Stimulated activated CD4-positive, alpha-beta T cell treated with anti-CD3 and anti-CD28 coated beads, Interleukin-2, amount 100 ng/mL, for 24 hours (primary cell): ENCODE measurements at regions not wholly inside any gene's neighbourhood (a gene's known extent, or its start where the extent isn't known, plus 50 kb on each side); places are given as distances from the start of the nearest gene placed in this dataset.

Experiments
- DNase-seq, 2 donors: peaks; one replicate each; pipeline ENCODE4 v3.0.0-alpha.2; 2020

DNA sequence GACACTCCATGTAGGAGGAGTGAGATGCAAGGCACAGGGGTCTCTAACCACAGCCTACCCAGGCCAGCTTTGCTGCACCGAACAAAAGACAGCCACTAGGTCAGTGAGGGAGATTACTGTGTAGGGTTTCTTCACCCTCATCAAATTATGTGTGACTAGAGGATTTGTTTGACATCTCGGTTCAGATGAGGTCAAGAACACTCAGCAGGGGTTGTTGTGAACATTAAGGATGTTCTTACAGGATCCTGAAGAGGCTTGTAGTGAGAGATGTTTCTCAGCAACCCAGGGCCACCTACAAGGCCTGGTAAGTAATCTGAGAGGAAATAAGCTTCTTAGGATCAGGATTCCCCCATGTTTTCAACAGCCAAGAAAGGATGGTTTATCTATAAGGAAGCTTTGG is 202.1 kb downstream of the NXPE2 start:
- no peak for DNase-seq

DNA sequence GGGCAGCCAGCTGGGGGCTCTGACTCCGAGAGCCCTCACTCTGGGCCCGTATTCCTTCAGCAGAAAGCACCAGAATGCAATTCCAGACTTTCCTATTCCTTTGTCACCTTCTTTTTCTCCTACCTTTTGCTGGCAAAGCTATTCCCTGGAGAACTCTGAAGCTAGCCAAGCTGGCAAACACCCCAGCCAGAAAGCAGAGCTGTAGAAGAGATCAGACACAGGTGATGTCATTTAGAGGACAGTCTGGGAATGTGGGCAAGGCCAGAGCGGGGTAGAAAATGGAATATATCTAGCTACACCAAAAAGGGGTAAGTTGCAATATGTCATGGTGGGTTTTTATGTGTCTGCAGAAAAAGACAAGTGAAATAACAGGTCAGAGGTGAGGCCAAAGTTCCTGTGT is 205.1 kb downstream of the NXPE2 start:
- no peak for DNase-seq

DNA sequence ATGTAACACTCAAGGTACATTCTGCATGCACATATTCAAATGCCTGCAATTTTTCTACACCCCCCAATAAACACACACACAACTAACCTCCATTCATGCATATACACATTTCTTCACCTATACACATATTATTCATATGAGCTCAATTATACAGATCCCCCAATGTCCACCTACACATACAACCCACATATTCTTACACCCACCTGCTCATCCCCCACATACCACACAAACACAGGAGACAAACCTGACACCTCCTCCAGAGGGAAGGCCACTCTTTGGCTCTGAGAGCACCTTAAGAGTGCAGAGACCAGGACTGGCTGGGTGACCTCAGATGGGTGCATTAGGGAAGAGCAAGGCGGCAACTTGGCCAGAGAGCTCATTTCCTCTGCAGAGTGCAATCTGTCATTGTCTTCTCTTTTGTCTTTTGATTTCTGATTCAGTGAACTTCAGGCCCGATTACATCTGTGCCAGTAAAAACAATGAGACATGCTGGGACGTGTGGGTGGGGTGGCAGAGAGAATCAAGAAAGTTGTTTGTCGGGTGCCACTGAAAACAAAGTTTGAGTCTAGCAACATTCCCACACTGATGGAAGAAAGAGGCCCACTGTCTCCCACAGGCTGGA is 208.4 kb downstream of the NXPE2 start:
- no peak for DNase-seq

DNA sequence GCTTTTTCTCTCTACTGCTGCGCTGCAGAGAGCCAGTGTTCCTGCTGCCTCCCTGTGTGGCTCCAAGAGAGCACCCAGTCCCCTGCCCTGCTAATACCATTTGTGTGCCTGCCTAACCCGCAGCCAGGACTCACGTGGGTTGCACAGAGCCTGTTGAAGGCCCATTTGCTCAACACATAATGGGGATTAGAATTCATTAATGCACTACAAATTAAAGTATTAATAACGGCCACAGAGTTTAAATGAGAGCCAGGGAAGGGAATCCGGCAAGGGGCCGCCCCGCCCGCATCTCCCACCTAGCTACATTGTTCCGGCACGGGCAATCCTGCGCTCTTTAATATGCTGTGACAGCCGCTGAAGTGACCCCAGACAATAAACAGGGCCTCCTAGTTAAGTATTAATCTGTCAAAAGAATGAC is 211.3 kb downstream of the NXPE2 start:
- DNase-seq, result no peak

DNA sequence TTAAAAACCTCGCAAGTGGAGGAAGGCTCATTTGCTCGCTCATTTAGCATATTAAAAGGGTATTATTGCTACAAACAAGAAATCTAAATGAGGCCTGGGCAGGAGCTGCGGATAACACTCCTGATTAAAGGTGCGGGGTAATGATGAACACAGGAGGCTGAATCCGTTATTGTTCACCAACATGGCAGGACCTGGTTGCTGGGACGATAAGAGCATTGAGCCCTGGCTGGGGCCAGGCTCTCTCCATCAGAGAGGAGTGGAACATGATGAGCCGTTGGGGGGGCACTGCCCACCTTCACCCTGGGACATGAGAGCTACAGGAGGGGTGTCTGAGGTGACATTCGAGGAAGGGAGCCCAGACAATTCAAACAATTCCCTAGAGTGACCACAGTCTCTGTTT is 211.7 kb downstream of the NXPE2 start:
- no peak for DNase-seq

DNA sequence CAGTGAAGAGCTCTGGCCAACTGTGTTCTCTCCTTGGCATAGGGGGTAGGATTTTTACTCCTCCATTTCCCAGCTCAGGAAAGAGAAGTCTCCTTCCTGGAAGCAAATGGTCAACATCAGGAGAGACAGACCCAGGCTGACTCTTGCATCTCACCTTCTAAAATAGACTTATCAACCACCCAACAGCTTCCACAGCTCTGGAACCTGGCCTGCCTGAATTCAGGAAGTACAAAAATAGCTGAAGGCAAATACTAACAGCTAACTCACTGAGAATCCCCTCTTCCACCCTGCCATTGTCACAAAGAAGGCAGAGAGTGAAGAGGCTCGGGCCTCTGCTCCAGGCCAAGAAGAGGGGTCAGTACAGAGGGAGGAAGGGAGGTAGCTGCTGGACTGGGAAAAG is 213.6 kb downstream of the NXPE2 start:
- DNase-seq, result no peak

DNA sequence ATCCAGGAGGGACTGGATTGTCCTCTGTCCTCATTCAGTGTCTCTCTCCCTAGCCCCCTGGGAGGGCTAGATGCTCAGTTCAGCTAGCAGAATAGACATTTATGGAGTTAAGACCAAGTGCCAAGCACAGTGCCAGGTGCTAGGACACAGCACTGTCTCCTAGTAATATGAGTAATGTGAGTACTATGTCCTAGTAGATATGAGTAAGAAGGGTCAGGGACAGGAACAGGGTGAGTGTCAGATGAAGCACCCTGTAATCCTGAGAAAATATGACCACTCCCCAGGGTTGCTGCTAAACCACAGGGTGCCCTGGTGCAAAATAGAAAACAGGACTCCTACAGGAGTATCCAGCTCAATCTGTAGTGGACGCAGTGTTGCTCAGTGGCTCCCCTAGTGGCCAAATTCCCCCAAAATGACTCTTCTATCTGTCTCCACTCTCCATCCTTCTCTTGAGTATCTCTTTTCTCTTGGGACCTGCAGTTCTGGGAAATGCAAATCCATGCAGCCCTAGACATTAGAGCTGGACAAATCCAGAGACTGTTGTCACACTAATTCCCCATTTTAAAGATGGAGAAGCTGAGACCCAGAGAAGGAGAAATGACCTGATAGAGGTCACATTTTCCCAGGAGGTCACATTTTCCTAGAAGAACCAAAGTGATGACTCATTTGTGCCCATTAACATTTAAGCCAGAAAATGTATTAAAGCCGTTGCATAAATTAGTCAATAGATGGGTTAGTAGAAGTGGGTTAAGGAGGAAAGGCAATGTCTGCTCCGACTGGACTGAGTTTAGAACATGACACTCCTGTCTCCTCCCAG is 214.3 kb downstream of the NXPE2 start:
- peak in 1 of 2 donors; percentile 23 for DNase-seq

DNA sequence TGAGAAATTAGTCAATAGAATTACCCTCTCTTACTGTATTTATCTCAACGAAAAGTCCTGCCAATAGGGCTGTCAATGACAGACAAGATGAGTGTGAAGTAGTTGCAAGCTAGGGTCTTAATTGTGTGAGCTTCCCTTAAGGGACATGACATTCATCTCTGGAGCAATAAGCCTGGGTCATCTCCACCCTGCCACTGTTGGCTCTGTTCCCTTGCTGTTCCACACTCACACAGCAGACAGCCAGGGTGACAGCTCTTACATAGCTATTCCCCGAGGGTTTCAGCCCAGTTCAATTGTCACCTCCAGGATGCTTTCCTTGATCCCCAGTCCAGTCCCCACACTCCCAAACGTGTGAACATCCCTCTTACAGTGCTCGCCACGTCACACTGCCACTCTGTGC is 215.0 kb downstream of the NXPE2 start:
- DNase-seq, result no peak

DNA sequence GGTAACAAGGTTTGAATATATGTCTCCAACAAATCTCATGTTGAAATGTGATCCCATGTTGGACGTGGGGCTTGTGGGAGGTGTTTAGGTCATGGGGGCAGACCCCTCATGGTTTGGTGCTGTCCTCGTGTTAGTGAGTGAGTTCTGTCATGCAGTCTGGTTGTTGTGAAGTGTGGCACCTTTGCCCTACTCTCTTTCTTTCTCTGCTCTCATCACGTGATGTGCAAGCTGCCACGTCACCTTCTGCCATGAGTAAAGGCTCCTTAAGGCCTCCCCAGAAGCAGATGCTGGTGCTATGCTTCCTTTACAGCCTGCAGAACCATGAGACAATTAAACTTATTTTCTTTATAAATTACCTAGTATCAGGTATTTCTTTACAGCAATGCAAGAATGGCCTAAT is 218.3 kb downstream of the NXPE2 start:
- DNase-seq, result no peak

DNA sequence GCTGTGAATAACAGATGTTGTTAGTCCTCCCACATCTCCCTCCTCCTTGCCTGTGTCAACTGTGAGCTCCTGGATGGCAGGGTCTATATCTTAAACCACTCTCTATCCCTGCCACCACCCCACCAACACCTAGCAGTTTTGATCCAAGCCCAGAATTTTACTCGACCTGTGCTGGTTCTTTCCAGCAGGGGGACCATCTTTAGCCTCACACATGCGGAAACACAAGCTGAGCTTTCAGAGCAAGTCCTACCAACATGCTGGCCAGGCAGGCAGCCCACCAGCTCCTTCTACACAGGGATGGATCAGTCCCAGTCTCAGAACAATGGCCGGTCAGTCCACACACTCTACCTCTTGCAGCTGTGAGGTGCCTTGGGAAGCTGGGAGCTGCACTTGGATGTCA is 231.5 kb downstream of the NXPE2 start:
- no peak for DNase-seq

DNA sequence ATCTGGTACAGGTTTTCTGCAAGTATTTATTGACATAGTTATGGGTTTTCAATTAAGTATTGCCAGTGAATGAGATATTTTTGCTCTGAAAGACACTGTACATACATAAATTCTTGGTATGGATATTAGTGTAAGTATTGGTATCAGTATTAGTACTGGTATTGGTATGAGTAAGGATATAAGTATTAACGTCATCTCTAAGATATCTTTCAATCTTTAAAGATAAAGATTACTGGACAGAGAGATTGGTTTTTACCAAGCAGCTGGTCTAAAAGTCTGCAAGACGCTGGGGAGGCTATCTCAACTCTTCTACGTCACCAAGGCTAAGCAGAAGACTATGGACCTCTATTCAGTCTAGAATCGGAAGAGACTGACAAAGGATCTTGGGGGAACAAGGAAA is 234.5 kb downstream of the NXPE2 start:
- no peak for DNase-seq

DNA sequence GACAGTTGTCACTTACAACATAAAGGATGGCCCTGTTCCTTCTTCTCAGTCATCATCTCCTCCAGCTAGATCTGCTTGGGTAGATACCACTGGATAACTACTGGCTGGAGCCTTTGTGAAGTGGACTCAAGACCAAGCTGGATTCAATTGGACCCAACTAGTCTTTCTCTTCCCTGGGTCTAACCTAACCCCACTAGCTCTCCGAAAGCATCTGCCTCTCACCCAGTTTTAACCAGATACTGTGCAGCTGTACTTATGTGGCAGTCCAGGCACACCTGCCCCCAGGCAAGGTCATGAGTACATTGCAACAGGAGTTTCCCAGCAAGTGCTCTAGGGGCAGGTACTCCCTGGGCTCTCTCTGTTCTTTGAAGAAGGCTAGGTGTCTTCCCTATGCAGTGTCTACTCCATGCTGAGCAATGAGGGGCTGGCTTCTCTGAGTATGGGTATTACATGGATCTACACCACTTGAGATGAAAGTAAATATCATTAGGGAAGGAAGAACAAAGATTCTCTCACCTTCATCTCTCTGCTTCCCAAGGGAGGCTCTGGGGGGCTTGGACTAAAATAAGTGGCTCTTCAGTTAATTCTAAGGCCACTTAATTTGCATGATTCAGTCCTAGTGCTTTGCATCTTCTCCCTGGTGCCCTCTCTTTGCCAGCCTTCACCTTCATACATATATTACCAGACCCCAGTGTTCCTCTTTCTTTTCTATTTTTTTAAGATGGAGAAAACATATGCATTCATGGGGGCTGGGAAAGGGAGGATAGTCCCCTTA is 236.1 kb downstream of the NXPE2 start:
- no peak for DNase-seq

DNA sequence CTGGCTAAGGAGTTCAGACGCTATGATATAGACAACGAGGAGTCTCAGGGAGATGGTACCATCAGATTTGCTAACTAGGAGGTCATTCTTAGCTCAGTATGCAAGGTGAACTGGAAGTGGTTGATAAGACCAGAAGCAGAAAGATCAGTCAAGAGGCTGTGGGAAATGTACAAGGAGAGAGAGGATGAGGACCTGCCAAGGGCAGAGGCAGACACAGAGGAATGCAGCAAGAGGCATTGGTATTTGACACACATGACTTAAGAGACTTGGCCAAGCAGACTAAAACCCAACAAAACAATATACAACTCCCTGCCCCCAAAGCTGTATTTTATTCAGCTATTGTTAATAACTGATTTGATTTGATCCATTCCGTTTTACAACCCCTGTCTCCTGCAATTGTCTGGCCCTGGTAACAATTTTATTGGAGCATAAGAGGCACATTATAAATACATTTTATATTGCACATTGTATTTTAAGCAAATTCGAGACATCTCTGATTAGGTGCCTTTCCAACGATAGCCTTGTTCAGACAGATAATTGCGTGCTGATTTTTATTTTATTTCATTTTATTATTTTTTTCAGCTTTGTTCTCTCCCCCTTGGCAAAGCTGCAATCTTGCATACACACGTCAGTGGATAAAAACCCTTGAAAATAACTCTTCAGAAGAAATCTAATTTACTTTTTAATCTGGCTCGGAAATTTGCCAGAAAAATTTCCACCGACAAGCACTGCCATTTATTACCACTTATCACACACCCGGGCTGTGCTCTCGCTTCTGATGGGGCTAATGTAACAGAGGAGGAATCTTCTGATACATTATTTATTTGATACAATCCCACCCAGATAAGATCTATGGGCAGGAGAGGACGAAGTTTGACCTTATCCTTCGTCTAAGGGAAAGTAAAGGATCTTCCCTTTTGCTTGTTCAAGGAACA is 237.8 kb downstream of the NXPE2 start:
- no peak for DNase-seq

DNA sequence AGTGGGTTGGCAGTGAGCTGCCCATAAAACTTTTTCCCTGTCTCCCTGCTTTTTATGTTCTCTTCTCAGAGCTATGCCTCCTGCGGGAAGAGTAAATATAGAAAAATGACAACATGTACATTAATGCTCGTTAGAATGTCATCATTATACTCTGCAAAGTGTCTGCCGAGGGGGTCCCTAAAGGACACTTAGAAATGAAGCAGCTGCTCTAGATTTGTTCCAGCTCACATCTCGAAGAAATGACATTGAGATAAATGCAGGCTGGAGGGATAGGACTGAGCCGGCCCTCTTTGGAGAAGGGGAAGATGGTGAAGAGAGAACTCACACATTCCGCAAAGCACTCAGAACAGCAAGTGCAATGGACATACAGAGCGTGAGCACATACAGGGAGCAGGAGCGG is 240.0 kb downstream of the NXPE2 start:
- no peak for DNase-seq

DNA sequence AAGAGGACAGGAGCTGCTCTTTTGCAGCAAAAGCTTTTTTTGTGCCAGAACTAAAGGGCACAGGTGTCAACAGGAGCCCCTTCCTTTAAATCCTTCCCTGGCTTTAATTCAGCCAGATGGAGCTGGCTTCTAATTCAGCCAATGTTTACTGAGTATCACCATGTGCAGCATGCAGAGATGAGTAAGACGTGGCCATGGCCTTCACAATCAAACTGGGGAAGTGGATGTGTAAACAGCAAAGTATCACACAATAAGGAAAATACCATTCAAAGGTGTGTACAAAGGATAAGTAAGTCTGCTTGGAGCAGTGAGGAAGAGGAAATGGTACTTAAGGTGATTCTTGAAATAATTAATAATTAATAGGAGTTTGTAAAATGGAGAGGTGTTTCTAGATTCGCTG is 243.4 kb downstream of the NXPE2 start:
- no peak for DNase-seq

DNA sequence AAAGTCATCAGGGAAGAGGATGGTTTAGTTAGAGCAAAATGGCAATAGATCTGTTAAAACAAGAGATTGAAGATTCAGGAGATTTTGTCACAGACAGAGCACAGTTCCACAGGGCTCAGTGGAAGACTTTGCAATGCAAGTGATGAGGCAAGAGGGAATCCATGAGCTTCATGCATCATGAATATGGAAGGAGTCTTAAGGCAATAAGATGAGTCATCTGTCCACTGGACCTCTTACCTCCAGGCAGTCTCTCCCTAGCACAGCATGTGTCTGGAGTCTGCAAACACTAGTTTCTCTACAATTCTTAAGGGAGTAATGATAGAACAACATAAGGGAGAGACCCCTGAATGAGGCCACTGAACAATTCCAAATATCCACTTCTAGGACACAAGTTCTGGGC is 245.7 kb downstream of the NXPE2 start:
- DNase-seq, result no peak

DNA sequence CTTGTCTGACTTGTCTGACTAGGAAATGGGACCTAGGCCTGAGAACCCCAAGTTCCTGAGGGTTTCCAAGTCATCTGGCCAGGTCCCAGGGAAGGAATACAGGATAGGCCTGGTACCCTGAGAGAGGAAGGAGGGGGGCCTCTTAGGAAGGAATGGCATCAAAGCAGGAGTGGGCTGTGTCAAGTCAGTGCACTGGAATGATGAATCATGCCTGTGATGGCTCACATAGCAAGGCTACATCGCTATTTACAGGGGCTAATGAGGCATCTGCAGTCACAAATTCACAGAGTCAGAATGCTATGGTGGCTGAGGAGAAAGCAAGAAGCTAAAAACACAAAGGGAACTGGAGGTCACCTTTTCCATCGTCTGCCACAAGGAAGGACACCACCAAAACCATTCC is 247.3 kb downstream of the NXPE2 start:
- no peak for DNase-seq

DNA sequence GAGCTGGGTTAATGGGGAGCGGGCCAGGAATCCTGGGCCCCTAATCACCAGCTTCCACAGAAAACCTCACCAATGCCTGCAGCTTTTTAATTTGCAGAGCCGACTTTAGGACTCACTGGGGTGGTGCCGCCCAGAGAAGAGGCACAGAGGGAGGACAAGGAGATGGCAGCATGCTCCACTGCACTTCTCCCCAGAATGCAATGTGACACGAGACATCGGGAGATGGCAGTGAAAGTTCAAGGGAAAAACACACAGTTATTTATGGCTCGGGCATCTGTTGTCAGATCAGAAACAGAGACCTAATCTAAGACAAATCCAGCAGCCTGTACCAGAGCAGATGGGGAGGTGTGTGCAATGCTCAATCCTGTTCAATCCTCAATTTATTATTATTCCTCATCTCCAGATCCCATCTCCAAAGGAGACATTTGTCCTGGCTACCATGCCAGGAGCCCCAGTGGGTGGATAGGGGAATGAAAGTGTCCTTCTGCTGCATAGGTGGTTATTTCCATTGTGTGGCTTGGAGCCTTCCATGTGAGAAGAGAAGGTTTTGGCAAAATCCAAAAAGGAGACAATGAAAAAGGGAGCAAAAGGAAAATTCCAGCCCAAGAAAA is 250.0 kb downstream of the NXPE2 start:
- no peak for DNase-seq

DNA sequence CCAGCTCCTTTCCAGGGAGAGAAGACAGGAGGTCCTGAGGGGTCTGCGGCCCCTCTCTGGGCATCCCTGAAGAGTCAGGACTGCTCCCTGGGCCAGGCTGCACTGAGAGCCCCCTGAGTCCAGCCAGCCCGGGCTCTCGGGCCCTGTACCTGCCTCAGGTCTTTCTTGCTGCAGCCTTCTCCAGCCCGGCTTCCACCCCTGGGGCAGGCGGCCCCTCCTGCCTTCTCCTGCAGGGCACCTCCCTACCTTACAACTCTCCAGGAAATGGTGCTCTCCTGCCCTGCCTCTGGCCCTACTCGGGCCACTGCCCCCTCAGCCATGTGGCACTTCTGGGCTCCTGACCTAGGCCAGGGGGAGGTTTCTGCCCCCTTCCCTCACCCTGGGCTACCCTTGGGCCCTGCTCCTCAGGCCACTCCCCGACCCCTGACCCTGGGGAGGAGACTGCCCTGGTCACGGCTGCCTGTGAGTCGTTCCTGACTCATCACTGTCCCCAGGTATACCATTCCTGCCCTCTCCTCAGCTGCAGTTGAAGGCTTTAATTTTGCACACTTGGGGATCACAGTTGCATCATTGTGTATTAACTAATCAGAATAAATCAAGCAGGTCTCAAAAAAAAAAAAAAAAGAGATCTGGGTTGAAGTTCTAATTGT is 251.1 kb downstream of the NXPE2 start:
- no peak for DNase-seq

DNA sequence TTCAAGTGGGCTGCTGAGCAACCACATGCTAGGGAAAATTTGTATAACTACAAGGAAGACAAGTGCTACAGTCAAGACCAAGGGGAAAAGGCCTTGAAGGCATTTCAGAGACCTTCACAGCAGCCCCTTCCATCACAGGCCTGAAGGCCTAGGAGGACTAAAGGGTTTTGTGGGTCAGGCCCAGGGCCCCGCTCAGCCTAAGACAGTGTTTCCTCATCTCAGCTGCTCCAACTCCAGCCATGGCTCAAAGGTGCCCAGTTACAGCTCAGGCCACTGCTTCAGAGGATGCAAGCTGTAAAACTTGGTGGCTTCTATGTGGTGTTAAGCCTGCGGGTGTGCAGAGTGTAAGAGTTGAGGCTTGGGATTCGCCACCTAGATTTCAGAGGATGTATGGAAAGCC is 260.5 kb downstream of the NXPE2 start:
- no peak for DNase-seq

DNA sequence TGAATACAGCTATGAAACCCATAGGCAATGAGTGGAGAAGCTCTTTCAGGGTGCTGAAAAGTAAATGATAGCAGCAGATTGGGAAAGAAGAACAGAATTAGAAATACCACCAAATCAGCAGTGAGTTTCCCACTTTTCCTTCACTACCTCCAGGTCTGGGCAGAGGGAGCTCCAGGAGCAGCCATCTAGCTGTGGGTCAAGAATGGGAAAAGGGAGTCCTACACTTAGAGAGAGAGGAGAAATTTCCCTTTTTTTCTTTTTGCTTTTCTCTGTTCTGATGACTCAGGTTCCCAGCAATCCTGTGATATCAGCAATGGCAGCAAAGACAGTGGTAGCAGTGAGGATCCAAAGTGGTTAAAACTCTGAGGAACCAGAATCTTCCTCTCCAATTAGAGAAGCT is 263.9 kb downstream of the NXPE2 start:
- no peak for DNase-seq
